ENCODE measurements at regions not wholly inside any gene's neighbourhood (a gene's known extent, or its start where the extent isn't known, plus 50 kb on each side); places are given as distances from the start of the nearest gene placed in this dataset.
"Not testable (repeated sequence)": the region's sequence is repeated elsewhere in the genome, so short reads cannot be mapped to it uniquely, and the experiment has no call there.

GRCh38 chr14:38567703-38568102, 311.8 kb upstream of the CLEC14A start:
- no peak for DNase-seq (ENCODE audit: low spot score)

DNA sequence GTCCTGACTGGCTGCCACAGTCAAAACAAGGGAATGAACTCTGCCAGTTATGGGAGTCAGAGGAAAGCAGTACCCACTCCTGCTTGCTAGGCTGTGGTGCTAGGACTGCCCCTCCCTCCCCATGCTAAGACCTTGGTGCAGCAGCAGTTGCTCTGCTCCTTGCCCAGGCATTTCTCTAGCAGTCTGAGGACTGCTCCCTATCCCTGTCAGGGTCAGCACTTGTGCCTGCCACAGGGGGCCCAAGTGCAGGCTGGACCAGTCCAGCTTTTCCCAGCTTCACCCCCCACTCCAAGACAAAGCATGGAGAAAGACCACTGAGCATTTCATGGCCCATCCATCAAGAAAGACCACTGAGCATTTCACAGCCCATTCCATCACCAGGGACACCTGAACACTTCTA, 305.8 kb upstream of the CLEC14A start:
- DNase-seq (ENCODE audit: low spot score) = no peak

DNA sequence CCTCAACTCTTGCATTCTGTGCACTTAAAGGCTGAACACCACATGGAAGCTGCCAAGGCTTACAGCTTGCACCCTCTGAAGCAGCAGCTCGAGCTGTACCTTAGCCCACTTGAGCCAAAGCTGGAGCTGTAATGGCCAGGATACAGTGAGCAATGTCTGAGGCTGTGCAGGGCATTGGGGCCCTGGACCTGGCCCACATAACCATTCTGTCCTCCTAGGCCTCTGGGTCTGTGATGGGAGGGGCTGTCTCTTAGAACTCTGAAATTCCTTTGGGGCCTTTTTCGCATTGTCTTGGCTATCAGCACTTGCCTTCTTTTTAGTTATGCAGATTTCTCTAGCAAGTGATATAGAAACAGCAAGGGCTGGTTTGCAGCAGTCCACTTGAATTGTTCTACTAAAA, 303.8 kb upstream of the CLEC14A start:
- DNase-seq (ENCODE audit: low spot score) = no peak

DNA sequence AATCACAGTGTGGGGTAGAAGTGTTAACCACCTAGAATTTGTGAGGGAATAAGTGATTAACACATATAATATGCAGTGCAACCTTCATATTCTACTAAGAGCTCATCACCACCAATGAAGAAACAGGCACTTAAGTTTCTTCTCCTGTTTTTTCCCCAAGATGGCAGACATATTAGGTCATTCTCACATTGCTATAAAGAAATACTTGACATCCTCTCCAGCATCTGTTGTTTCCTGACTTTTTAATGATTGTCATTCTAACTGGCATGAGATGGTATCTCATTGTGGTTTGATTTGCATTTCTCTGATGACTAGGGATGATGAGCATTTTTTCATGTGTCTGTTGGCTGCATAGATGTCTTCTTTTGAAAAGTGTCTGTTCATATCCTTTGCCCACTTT, 301.5 kb upstream of the CLEC14A start:
- not testable (repeated sequence) for DNase-seq (ENCODE audit: low spot score)

DNA sequence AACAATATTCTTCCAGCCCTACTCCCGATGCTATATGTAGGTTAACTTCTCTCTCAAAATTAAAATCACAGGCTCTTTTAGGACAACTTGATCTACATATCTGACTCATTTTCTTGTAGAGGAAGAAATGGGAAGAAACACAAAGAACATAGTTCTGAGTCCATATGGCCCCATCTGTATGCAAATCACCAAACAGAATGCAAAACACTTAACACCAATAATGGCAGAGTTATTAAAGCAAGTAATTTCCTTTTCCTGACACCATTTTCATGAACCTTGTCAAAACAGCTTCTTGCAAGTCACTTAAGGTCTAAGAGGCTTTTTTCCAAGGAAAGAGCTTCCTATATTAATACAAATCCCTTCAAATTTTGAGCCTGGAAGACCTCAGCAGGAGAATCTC, 300.4 kb upstream of the CLEC14A start:
- no peak for DNase-seq (ENCODE audit: low spot score)

DNA sequence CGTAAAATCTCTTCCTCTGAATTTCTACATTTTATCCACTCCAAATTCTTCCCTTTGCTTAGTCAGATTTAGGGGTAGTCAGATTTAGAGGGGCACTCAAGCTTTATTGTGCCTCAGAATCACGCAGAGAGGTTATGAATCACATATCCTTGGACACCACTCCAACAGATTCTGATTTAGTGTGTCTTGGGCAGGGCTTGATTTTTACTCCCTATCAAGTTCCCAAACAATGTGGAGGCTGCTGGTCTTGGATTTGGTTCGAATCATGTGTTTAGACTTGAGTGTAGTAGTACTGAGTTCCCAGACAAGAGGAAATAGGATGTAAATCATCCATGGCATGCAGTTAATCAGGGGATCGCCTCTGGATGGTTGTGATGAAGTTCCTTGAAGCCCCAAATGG, 298.1 kb upstream of the CLEC14A start:
- DNase-seq (ENCODE audit: low spot score) = no peak

GRCh38 chr14:38553586-38553985, 297.7 kb upstream of the CLEC14A start:
- no peak for DNase-seq (ENCODE audit: low spot score)

DNA sequence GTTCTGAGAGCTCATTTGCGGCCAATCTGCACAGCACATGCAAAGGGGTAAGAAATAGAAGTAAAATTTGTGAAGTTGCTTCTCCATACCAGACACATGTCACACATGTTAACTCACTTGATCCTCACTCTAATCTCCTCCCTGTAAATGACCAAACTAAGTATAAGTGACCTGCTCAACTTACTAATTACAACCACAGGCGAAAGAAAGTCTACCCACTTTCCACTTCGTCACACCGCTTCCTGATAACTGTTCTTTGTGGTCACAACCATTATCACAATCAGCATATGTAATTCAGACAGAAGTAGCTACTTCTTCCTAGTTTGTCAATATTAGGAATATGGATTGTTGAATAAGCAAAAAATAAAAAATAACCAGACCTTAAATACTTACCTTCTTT, 293.7 kb upstream of the CLEC14A start:
- DNase-seq (ENCODE audit: low spot score) = no peak

- no peak for DNase-seq (ENCODE audit: low spot score)
Observed at GRCh38 chr14:38547961-38548490, 292.1 kb upstream of the CLEC14A start.

DNA sequence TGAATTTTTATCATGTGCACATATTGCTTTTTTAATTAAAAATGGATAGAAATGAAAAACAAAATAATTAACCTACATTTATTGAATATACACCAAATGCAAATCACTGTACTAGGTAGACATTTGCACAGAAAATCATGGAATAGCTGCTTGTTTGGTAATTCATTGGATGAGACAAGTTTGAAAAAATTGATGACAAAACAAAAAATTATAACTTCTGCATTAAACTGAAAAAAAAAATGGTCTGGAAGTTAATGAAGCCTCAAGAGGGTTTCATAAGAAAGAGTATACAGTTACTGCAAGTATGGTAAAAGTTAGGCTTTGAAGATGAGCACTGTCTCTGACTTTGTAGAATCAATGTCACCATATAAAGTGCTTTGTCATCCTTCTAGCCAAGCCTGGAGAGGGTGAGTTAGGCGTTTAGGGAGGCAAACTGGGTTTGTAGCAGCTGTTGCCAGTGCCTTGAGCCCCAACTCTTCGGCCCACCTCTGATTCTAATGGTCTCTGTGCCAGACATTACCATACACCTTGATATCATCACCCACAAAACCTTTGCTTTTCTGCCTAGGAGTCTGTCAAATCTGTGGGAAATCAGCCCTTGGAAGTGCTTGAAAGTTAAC, 291.1 kb upstream of the CLEC14A start:
- DNase-seq (ENCODE audit: low spot score) = no peak

DNA sequence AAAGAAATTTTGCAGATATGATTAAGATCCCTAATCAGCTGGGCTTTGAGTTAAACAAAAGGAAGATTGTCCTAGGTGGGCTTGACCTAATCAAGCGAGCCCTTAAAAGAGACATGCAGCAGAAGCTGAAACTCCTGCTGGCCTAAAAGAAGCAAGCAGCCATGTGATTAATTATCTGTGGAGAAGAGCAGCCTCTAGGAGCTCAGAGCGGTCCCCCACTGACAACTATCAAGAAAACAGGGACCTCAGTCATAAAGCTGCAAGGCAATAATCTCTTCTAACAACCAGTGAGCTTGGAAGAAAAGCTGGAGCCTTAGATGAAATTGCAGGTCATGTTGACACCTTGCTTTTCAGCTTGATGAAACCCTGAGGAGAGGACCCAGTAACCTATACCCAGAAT, 288.9 kb upstream of the CLEC14A start:
- no peak for DNase-seq (ENCODE audit: low spot score)

DNA sequence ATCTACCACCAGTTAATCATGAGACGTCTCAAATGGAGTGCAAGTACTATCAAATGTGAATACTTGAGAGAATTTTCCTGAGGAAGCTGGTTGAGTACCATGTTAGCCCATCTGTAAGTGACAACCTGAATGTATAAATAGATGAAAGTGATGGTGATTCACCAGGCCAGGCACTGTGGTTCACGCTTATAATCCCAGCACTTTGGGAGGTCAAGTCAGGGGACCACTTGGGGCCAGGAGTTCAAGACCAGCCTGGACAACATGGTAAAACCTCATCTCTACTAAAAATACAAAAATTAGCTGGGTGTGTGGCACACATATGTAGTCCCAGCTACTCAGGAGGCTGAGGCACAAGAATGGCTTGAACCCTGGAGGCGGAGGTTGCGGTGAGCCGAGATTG, 288.0 kb upstream of the CLEC14A start:
- not testable (repeated sequence) for DNase-seq (ENCODE audit: low spot score)

DNA sequence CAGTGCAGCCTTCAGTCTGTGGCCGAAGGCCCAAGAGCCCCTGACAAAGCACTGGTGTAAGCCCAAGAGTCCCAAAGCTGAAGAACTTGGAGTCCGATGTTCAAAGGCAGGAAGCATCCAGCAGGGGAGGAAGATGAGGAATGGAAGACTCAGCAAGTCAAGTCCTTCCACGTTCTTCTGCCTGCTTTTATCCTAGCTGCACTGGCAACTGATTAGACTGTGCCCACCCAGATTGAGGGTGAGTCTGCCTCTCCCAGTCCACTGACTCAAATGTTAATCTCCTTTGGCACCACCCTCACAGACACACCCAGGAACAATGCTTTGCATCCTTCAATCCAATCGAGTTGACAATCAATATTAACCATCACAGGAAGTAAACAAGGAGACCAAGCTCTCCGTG, 282.2 kb upstream of the CLEC14A start:
- not testable (repeated sequence) for DNase-seq (ENCODE audit: low spot score)

GRCh38 chr14:38536376-38537038, 280.6 kb upstream of the CLEC14A start:
- no peak for DNase-seq (ENCODE audit: low spot score)

DNA sequence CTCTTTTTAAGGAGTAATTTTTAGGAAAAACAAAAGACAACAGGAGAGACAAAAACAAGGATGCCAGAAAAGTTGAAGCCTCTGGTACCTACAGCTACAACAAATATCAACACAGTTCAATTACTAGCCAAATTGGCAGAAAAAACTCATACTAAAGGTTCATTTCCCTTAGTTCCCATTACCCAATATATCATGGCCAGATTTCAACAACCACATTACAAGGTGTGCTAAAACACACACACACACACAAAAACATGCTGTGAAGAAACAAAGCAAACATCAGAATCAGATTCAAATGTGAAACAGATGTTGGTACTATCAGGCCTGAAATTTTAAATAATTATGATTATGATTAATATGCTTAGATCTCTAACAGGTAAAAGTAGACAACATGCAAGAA, 272.7 kb upstream of the CLEC14A start:
- DNase-seq (ENCODE audit: low spot score) = no peak

DNA sequence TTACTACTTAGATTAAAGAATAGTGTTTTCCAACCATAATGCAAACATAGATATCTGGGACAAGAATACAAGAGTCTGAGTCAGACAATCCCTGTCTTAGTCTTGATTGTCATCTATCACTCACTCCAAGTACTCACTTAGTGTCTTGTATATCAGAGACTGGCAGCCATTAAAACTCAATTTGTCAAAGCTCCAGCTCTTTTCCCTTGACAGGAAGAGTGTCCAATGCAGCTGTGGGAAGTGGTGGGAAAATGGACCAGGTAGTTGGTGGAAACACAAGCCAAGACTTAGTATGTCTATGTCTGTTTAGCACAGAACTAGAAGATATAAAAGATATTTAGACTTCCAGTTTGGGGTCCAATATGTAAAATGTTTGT, 271.6 kb upstream of the CLEC14A start:
- DNase-seq (ENCODE audit: low spot score) = no peak

DNA sequence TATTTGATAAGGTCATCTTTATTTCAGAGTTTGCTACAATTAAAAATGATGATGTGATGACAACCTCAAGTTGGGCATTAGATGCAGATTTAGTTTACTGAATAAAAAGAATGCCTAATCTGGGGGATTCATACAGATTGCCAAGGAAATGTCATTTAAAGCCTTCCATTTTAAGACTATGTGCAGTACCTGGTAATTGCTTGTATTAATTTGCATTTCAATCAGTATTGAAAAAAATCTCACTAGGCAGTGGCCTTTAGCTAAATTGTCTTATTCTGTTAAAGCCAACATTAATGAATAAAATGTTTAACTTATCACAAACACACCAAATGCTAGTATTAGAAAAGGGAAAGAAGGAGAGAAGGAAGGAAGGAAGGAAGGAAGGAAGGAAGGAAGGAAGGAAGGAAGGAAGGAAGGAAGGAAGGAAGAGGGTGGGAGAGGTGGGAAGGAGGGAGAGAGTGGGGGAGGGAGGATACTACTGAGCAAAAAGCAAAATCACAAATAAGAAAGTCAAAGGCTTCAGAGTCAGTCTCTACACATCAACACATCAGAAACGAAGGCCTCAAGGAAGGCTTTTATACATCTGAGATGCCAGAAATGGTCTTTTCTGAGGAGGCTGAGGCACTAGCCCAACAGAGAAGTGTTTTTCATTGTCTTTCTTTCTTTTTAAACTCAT, 271.1 kb upstream of the CLEC14A start:
- DNase-seq (ENCODE audit: low spot score) = no peak

GRCh38 chr14:38524636-38525509, 269.0 kb upstream of the CLEC14A start:
- no peak for DNase-seq (ENCODE audit: low spot score)

GRCh38 chr14:38522724-38523123, 266.8 kb upstream of the CLEC14A start:
- no peak for DNase-seq (ENCODE audit: low spot score)

- DNase-seq (ENCODE audit: low spot score) = no peak
Observed at GRCh38 chr14:38521591-38521990, 265.7 kb upstream of the CLEC14A start.

DNA sequence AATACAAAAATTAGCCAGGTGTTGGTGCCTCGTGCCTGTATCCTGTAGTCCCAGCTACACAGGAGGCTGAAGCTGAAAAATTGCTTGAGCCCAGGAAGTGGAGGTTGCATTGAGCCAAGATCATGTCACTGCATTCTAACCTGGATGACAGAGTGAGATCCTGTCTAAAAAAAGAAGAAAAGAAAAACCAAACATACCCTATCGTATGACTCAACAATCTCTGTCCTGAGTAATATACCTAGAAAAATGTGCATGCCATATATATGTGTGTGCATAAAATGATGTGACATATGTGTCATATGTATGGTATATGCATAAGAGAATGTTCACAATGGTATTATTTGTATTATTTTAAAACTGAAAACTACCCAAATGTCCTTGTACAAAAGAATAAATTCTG, 261.5 kb upstream of the CLEC14A start:
- DNase-seq (ENCODE audit: low spot score) = no peak

- no peak for DNase-seq (ENCODE audit: low spot score)
Observed at GRCh38 chr14:38512236-38512635, 256.3 kb upstream of the CLEC14A start.

All from SW480 (cell line).